ENCODE measurements at regions not wholly inside any gene's neighbourhood (a gene's known extent, or its start where the extent isn't known, plus 50 kb on each side); places are given as distances from the start of the nearest gene placed in this dataset.
"Not testable (repeated sequence)": the region's sequence is repeated elsewhere in the genome, so short reads cannot be mapped to it uniquely, and the experiment has no call there.

GRCh38 chr15:20305912-20306311, 235.7 kb downstream of the GOLGA6L6 start:
- H3K4me3 ChIP-seq (ENCODE audit: low read depth, low read length) = not testable (repeated sequence)

GRCh38 chr15:20305015-20305465, 236.6 kb downstream of the GOLGA6L6 start:
- H3K4me3 ChIP-seq (ENCODE audit: low read depth, low read length) = not testable (repeated sequence)

GRCh38 chr15:20304282-20305014, 237.2 kb downstream of the GOLGA6L6 start:
- H3K4me3 ChIP-seq (ENCODE audit: low read depth, low read length) = not testable (repeated sequence)

GRCh38 chr15:20303248-20304171, 238.1 kb downstream of the GOLGA6L6 start:
- H3K4me3 ChIP-seq (ENCODE audit: low read depth, low read length) = not testable (repeated sequence)

- not testable (repeated sequence) for H3K4me3 ChIP-seq (ENCODE audit: low read depth, low read length)
These were observed 239.2 kb downstream of the GOLGA6L6 start for GRCh38 chr15:20302141-20303069.

GRCh38 chr15:20301471-20302081, 240.0 kb downstream of the GOLGA6L6 start:
- H3K4me3 ChIP-seq (ENCODE audit: low read depth, low read length) = not testable (repeated sequence)

GRCh38 chr15:20301041-20301390, 240.6 kb downstream of the GOLGA6L6 start:
- not testable (repeated sequence) for H3K4me3 ChIP-seq (ENCODE audit: low read depth, low read length)

GRCh38 chr15:20300351-20301040, 241.1 kb downstream of the GOLGA6L6 start:
- H3K4me3 ChIP-seq (ENCODE audit: low read depth, low read length) = not testable (repeated sequence)

GRCh38 chr15:20297603-20298123, 243.9 kb downstream of the GOLGA6L6 start:
- H3K4me3 ChIP-seq (ENCODE audit: low read depth, low read length) = not testable (repeated sequence)

- H3K4me3 ChIP-seq (ENCODE audit: low read depth, low read length) = not testable (repeated sequence)
These were observed 245.3 kb downstream of the GOLGA6L6 start for GRCh38 chr15:20296261-20296660.

GRCh38 chr15:20295238-20295811, 246.3 kb downstream of the GOLGA6L6 start:
- no peak for TF ChIP-seq CTCF (IDR thresholded peaks at IDR 0.05; ENCODE audit: borderline replicate concordance, insufficient read depth, low read depth, low read length)
- no peak overlapping the region for H3K4me3 ChIP-seq (ENCODE audit: low read depth, low read length)
